PC-9 (cell line): ENCODE measurements at regions not wholly inside any gene's neighbourhood (a gene's known extent, or its start where the extent isn't known, plus 50 kb on each side); places are given as distances from the start of the nearest gene placed in this dataset.

Experiments used
- BruUV-seq: library from RNA; stranded (reverse); fragments of 400-500 nt; replicated peaks from 2 replicates; lab custom pipeline; 2021; lab: Mats Ljungman, UMichigan
- CTCF ChIA-PET: fragments of 300-600 bp; sonication (Branson Sonifier 250); formaldehyde crosslinking; loops from one replicate; lab custom pipeline; 2022; ENCODE audit warnings: antibody characterized with exemption; lab: Charles Lee
- POLR2A ChIA-PET: fragments of 300-600 bp; sonication (Branson Sonifier 250); formaldehyde crosslinking; loops from one replicate; lab custom pipeline; 2022; ENCODE audit warnings: antibody characterized with exemption; ENCODE audit not compliant: unreplicated experiment; lab: Charles Lee
- DNase-seq, 2 experiments: peaks; one replicate each; pipeline versions ENCODE4 v3.0.0 to v3.0.0-alpha.2; 2015 to 2022; ENCODE audit warnings: mixed read lengths in 1 of 2
- H2AFZ ChIP-seq: fragments of 200-600 bp; sonication (generic); 2 replicates; pipeline ENCODE4 v1.8.1; 2017; ENCODE audit warnings: antibody characterized with exemption
- H3F3A ChIP-seq: fragments of 200-600 bp; sonication (generic); 2 replicates; pipeline ENCODE4 v1.8.1; 2017; ENCODE audit warnings: antibody characterized with exemption, mild to moderate bottlenecking, low read depth; ENCODE audit not compliant: insufficient read depth
- H3K27ac ChIP-seq: fragments of 200-600 bp; sonication (generic); 2 replicates; pipeline ENCODE4 v1.6.1; 2016; ENCODE audit warnings: mixed run types
- H3K27me3 ChIP-seq: fragments of 200-600 bp; sonication (generic); 2 replicates; pipeline ENCODE4 v1.6.1; 2016; ENCODE audit warnings: low read depth, mixed run types; ENCODE audit not compliant: insufficient read depth
- H3K36me3 ChIP-seq: fragments of 200-600 bp; sonication (generic); 2 replicates; pipeline ENCODE4 v1.6.1; 2016; ENCODE audit warnings: low read depth, mixed run types
- H3K4me1 ChIP-seq: fragments of 200-600 bp; sonication (generic); replicated peaks from 2 replicates; pipeline ENCODE4 v1.6.1; 2016; ENCODE audit warnings: mixed run types; ENCODE audit not compliant: insufficient read depth
- H3K4me2 ChIP-seq: fragments of 200-600 bp; sonication (generic); 2 replicates; pipeline ENCODE4 v1.6.1; 2017; ENCODE audit warnings: mixed run types
- H3K4me3 ChIP-seq: fragments of 200-600 bp; sonication (generic); 2 replicates; pipeline ENCODE4 v1.6.1; 2016; ENCODE audit warnings: mixed run types
- H3K79me2 ChIP-seq: fragments of 200-600 bp; sonication (generic); 2 replicates; pipeline ENCODE4 v1.6.1; 2017; ENCODE audit warnings: low read depth, mixed run types
- H3K9me2 ChIP-seq: fragments of 200-600 bp; sonication (generic); 2 replicates; pipeline ENCODE4 v1.8.1; 2017; ENCODE audit warnings: mild to moderate bottlenecking; ENCODE audit not compliant: insufficient read depth
- H3K9me3 ChIP-seq: fragments of 200-600 bp; sonication (generic); 2 replicates; pipeline ENCODE4 v1.8.1; 2016; ENCODE audit warnings: low read depth; ENCODE audit not compliant: insufficient read depth
- H4K20me1 ChIP-seq: fragments of 200-600 bp; sonication (generic); 2 replicates; pipeline ENCODE4 v1.8.1; 2017; ENCODE audit not compliant: insufficient read depth
- CTCF ChIP-seq: fragments of 200-600 bp; sonication (generic); conservative IDR thresholded peaks from 2 replicates; pipeline ENCODE4 v1.6.1; 2017; ENCODE audit warnings: mixed run types, antibody characterized with exemption, mild to moderate bottlenecking, moderate library complexity
- EZH2 ChIP-seq: fragments of 200-600 bp; sonication (generic); IDR thresholded peaks from 2 replicates; pipeline ENCODE4 v1.8.0; 2017; ENCODE audit warnings: antibody characterized with exemption, low read depth
- intact Hi-C: fragments of 100-400 bp; cut with micrococcal nuclease; formaldehyde crosslinking; loops from one replicate; pipeline ENCODE4 v1.10.0; 2022; ENCODE audit not compliant: unreplicated experiment

GRCh38 chr4:167509551-167509950 lies 275.3 kb upstream of the SPOCK3 start:
- no peaks in the 10 kb centered on the region for H3K9me3 ChIP-seq
- H3K79me2 ChIP-seq, result no peaks in the 10 kb centered on the region
- no peaks in the 10 kb centered on the region for H3K36me3 ChIP-seq
- no peak overlapping the region for H2AFZ ChIP-seq
- H4K20me1 ChIP-seq, result no peaks in the 10 kb centered on the region
- intact Hi-C loops, result no loop called here
- ChIA-PET CTCF (no interaction called here), POLR2A (no interaction called here)
- no peaks in the 10 kb centered on the region for H3K4me1 ChIP-seq
- no peaks in the 10 kb centered on the region for H3K27me3 ChIP-seq
- no peak overlapping the region for H3K27ac ChIP-seq
- no peak overlapping the region for H3K4me3 ChIP-seq
- no peak for DNase-seq
- no TSS peak for BruUV-seq
- H3K4me2 ChIP-seq, result no peak overlapping the region
- H3F3A ChIP-seq, result no peaks in the 10 kb centered on the region
- H3K9me2 ChIP-seq, result no peaks in the 10 kb centered on the region
- TF ChIP-seq EZH2 (no peak), CTCF (no peak)

- Histone ChIP-seq H3K4me3 (no peak overlapping the region), H3K79me2 (no peaks in the 10 kb centered on the region), H3K9me3 (no peaks in the 10 kb centered on the region), H3F3A (no peaks in the 10 kb centered on the region), H3K4me1 (no peaks in the 10 kb centered on the region), H3K27me3 (no peaks in the 10 kb centered on the region), H3K27ac (no peak overlapping the region), H2AFZ (no peak overlapping the region), H3K9me2 (no peaks in the 10 kb centered on the region), H4K20me1 (no peaks in the 10 kb centered on the region), H3K36me3 (no peaks in the 10 kb centered on the region), H3K4me2 (no peak overlapping the region)
- ChIA-PET CTCF (no interaction called here), POLR2A (no interaction called here)
- BruUV-seq, result no TSS peak
- DNase-seq, result no peak
- TF ChIP-seq EZH2, result no peak
- TF ChIP-seq CTCF, result no peak
- intact Hi-C loops, result no loop called here
Measured at GRCh38 chr4:167524091-167524490, 289.8 kb upstream of the SPOCK3 start.

- ChIA-PET POLR2A (no interaction called here), CTCF (no interaction called here)
- H3K4me1 ChIP-seq, result no peaks in the 10 kb centered on the region
- H3K27me3 ChIP-seq, result no peaks in the 10 kb centered on the region
- no peak overlapping the region for H2AFZ ChIP-seq
- no peaks in the 10 kb centered on the region for H4K20me1 ChIP-seq
- no peak overlapping the region for H3K27ac ChIP-seq
- no peaks in the 10 kb centered on the region for H3F3A ChIP-seq
- no peaks in the 10 kb centered on the region for H3K9me3 ChIP-seq
- no peaks in the 10 kb centered on the region for H3K79me2 ChIP-seq
- TF ChIP-seq EZH2 (no peak), CTCF (no peak)
- no TSS peak for BruUV-seq
- no peak overlapping the region for H3K4me2 ChIP-seq
- intact Hi-C loops, result no loop called here
- DNase-seq, result no peak
- no peaks in the 10 kb centered on the region for H3K36me3 ChIP-seq
- no peaks in the 10 kb centered on the region for H3K9me2 ChIP-seq
- no peak overlapping the region for H3K4me3 ChIP-seq
Measured at GRCh38 chr4:167537761-167538160, 303.5 kb upstream of the SPOCK3 start.
